ENCODE measurements at regions not wholly inside any gene's neighbourhood (a gene's known extent, or its start where the extent isn't known, plus 50 kb on each side); places are given as distances from the start of the nearest gene placed in this dataset.

DNA sequence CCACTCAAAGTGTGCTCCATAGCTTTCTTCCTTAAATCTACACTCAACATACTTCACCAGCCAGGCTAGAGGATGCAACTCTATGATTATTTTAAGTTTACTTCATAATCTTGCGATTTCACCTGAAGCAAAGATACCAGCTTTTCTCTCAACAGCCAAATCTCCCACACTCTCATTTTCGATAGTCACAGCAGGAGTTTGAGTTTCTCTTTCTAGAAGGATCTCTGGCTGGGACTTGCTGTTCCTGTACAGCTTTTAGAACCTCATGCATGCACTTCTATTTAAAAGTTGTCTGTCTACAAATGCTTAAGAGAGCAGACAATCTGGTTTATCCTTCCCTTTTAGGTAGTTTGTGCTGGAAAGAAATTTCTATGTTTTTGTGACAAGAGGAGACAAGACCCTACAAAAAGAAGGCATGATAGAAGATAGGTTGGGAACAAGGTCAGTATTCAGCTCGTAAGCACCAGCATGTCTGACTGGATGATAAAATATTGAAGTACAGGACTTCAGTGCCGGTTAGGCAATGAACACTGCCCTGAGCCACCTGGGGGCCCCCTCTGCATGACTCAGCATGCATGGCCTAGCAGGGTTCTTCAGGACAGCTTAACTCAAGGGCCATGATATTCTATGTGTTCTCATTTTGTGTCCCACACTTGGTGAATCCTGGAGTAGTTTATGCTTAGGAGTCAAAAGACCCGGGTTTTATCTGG, 65.6 kb downstream of the ATXN3L start:
- Histone ChIP-seq H3K4me1 (ENCODE audit: insufficient read depth, low read length) (no peaks in the 10 kb centered on the region), H3K4me3 (ENCODE audit: low read length) (no peak overlapping the region), H3K9me3 (ENCODE audit: insufficient read depth, low read depth, low read length) (no peaks in the 10 kb centered on the region; the same call in 1 of the 2 replicates), H3K9ac (ENCODE audit: low read depth, low read length) (no peak overlapping the region), H3K36me3 (ENCODE audit: insufficient read depth, low read depth, low read length) (no peaks in the 10 kb centered on the region), H3K27ac (ENCODE audit: low read length) (no peak overlapping the region), H3K27me3 (ENCODE audit: insufficient read depth, low read length) (no peaks in the 10 kb centered on the region)

GRCh38 chrX:13253223-13253622, 66.6 kb downstream of the ATXN3L start:
- H3K36me3 ChIP-seq (ENCODE audit: insufficient read depth, low read depth, low read length): no peaks in the 10 kb centered on the region
- H3K9me3 ChIP-seq (ENCODE audit: insufficient read depth, low read depth, low read length): no peaks in the 10 kb centered on the region; the same call in 1 of the 2 replicates
- no peak overlapping the region for H3K4me3 ChIP-seq (ENCODE audit: low read length)
- no peak overlapping the region for H3K27ac ChIP-seq (ENCODE audit: low read length)
- no peaks in the 10 kb centered on the region for H3K27me3 ChIP-seq (ENCODE audit: insufficient read depth, low read length)
- no peak overlapping the region for H3K9ac ChIP-seq (ENCODE audit: low read depth, low read length)
- no peaks in the 10 kb centered on the region for H3K4me1 ChIP-seq (ENCODE audit: insufficient read depth, low read length)

DNA sequence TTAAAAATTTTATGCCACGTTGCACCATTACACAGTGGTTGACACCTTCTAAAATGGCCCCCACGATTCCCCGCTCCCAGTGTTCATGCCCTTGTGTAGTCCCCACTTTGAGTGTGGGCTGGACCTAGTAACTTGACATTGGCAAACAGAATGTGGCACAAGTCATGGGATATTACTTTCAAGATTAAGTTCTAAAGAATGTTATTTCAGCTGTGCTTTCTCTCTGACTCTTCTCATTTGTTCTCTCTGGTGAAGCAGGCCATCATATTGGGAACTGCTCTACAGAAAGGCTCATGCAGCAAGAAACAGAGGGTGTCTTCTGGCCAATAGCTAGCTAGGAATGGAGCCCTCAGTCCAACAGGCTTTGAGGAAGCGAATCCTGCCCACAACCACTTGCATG, 67.1 kb downstream of the ATXN3L start:
- Histone ChIP-seq H3K27me3 (ENCODE audit: insufficient read depth, low read length) (no peaks in the 10 kb centered on the region), H3K4me1 (ENCODE audit: insufficient read depth, low read length) (no peaks in the 10 kb centered on the region), H3K9me3 (ENCODE audit: insufficient read depth, low read depth, low read length) (no peaks in the 10 kb centered on the region; the same call in 1 of the 2 replicates), H3K27ac (ENCODE audit: low read length) (no peak overlapping the region), H3K9ac (ENCODE audit: low read depth, low read length) (no peak overlapping the region), H3K4me3 (ENCODE audit: low read length) (no peak overlapping the region), H3K36me3 (ENCODE audit: insufficient read depth, low read depth, low read length) (no peaks in the 10 kb centered on the region)

- H3K9me3 ChIP-seq (ENCODE audit: insufficient read depth, low read depth, low read length): no peaks in the 10 kb centered on the region; the same call in 1 of the 2 replicates
- H3K27ac ChIP-seq (ENCODE audit: low read length): no peak overlapping the region
- no peak overlapping the region for H3K9ac ChIP-seq (ENCODE audit: low read depth, low read length)
- no peaks in the 10 kb centered on the region for H3K27me3 ChIP-seq (ENCODE audit: insufficient read depth, low read length)
- no peak overlapping the region for H3K4me3 ChIP-seq (ENCODE audit: low read length)
- no peaks in the 10 kb centered on the region for H3K36me3 ChIP-seq (ENCODE audit: insufficient read depth, low read depth, low read length)
- no peaks in the 10 kb centered on the region for H3K4me1 ChIP-seq (ENCODE audit: insufficient read depth, low read length)
Measured at GRCh38 chrX:13250826-13251580, 68.8 kb downstream of the ATXN3L start.

GRCh38 chrX:13248867-13249486, 70.9 kb downstream of the ATXN3L start:
- H3K9ac ChIP-seq (ENCODE audit: low read depth, low read length): no peak overlapping the region
- H3K27ac ChIP-seq (ENCODE audit: low read length): no peak overlapping the region
- no peaks in the 10 kb centered on the region for H3K27me3 ChIP-seq (ENCODE audit: insufficient read depth, low read length)
- H3K4me3 ChIP-seq (ENCODE audit: low read length): no peak overlapping the region
- H3K9me3 ChIP-seq (ENCODE audit: insufficient read depth, low read depth, low read length): no peaks in the 10 kb centered on the region; the same call in 1 of the 2 replicates
- H3K36me3 ChIP-seq (ENCODE audit: insufficient read depth, low read depth, low read length): no peaks in the 10 kb centered on the region
- no peaks in the 10 kb centered on the region for H3K4me1 ChIP-seq (ENCODE audit: insufficient read depth, low read length)

GRCh38 chrX:13239272-13239671, 80.6 kb downstream of the ATXN3L start:
- no peak overlapping the region for H3K27ac ChIP-seq (ENCODE audit: low read length)
- H3K27me3 ChIP-seq (ENCODE audit: insufficient read depth, low read length): no peaks in the 10 kb centered on the region

DNA sequence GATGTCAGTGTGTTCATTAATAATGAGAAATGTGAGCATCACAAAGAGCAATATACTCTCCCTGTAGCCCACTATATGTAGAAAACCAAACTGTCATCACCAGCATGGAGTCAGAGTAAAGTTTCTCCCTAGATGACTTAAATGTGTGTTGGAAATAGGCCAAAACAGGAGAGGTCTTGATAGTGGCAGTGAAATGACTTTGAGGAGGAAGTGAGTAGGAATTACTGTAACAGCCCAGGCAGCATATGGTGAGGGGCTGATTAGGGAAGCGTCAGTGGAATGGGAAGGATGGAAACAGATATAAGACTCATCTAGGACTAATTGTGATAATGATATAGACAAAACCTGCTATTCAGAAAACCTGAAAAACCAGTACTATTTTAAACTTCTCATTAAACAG, 83.9 kb downstream of the ATXN3L start:
- Histone ChIP-seq H3K9ac (ENCODE audit: low read depth, low read length) (no peak overlapping the region), H3K9me3 (ENCODE audit: insufficient read depth, low read depth, low read length) (no peaks in the 10 kb centered on the region)

More at GRCh38 chrX:13239272-13239671, 80.6 kb downstream of the ATXN3L start:
- H3K9ac ChIP-seq (ENCODE audit: low read depth, low read length): no peak overlapping the region
- H3K36me3 ChIP-seq (ENCODE audit: insufficient read depth, low read depth, low read length): no peaks in the 10 kb centered on the region
- no peaks in the 10 kb centered on the region for H3K4me1 ChIP-seq (ENCODE audit: insufficient read depth, low read length)
- no peak overlapping the region for H3K4me3 ChIP-seq (ENCODE audit: low read length)
- H3K9me3 ChIP-seq (ENCODE audit: insufficient read depth, low read depth, low read length): no peaks in the 10 kb centered on the region

GRCh38 chrX:13232484-13232883, 87.4 kb downstream of the ATXN3L start:
- Histone ChIP-seq H3K9me3 (ENCODE audit: insufficient read depth, low read depth, low read length) (no peaks in the 10 kb centered on the region), H3K9ac (ENCODE audit: low read depth, low read length) (no peak overlapping the region), H3K4me3 (ENCODE audit: low read length) (no peak overlapping the region), H3K27ac (ENCODE audit: low read length) (no peak overlapping the region), H3K4me1 (ENCODE audit: insufficient read depth, low read length) (no peaks in the 10 kb centered on the region), H3K27me3 (ENCODE audit: insufficient read depth, low read length) (no peaks in the 10 kb centered on the region), H3K36me3 (ENCODE audit: insufficient read depth, low read depth, low read length) (no peaks in the 10 kb centered on the region)

More for the DNA sequence above, 83.9 kb downstream of the ATXN3L start:
- Histone ChIP-seq H3K27ac (ENCODE audit: low read length) (no peak overlapping the region), H3K4me1 (ENCODE audit: insufficient read depth, low read length) (no peaks in the 10 kb centered on the region), H3K36me3 (ENCODE audit: insufficient read depth, low read depth, low read length) (no peaks in the 10 kb centered on the region), H3K27me3 (ENCODE audit: insufficient read depth, low read length) (no peaks in the 10 kb centered on the region), H3K4me3 (ENCODE audit: low read length) (no peak overlapping the region)

DNA sequence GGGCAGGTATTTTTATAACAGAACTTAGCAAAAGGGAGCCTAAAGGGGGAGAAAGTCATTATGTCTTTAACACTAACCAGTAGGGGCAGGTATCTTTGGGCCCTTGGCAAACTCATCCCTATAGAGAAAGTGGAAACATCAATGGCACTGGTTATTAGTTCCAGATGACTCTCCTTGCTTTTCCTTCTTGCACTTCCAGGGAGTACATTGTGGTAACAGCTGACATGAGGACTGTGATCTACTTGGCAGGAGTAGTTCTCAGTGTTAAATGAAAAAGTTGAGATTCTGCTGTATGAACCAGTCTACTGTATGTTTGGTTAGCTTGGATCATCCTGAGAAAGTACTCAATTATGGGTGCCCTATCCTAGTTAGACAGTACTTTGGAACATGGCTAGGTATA, 93.6 kb downstream of the ATXN3L start:
- no peaks in the 10 kb centered on the region for H3K27me3 ChIP-seq (ENCODE audit: insufficient read depth, low read length)

DNA sequence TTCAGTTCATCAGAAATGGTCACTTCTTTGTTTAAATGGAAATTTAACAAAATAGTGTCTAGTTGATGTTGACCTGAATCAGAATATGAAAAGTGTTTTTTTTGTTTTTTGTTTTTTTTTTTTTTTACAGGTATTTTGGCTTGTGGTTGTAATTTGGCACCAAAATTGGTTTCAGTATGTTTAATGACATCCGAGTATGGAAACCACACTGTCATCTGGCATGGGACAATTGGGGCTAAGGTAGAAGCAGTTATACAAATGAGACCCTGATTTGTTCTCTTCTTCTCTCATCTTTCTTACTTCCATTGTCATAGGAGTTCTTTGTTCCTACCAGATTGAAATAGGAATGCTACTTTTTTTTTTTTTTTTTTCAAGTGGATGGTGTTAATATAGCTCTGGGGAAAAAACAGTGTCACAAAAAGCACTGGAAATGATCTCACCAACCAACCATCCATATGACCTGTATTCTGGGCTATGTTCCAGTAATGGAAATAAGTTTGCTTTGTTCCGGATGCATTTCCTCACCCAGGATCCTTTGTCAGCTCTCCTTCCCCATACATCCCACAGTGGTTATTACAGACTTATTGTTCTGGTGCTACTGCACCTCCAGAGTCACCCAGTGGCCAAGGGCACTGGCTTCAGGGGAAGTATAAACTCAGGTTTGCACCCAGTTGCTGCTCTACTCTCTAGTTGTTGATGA, 95.8 kb downstream of the ATXN3L start:
- peaks cover 8% of the 10 kb centered on the region; the same call in 1 of the 2 replicates for H3K4me1 ChIP-seq (ENCODE audit: insufficient read depth, low read length)
- no peaks in the 10 kb centered on the region for H3K27me3 ChIP-seq (ENCODE audit: insufficient read depth, low read length)
- no peaks in the 10 kb centered on the region for H3K9me3 ChIP-seq (ENCODE audit: insufficient read depth, low read depth, low read length)
- no peak overlapping the region for H3K9ac ChIP-seq (ENCODE audit: low read depth, low read length)
- H3K36me3 ChIP-seq (ENCODE audit: insufficient read depth, low read depth, low read length): no peaks in the 10 kb centered on the region
- no peak overlapping the region for H3K4me3 ChIP-seq (ENCODE audit: low read length)
- no peak overlapping the region for H3K27ac ChIP-seq (ENCODE audit: low read length)

More for the DNA sequence above, 93.6 kb downstream of the ATXN3L start:
- no peak overlapping the region for H3K9ac ChIP-seq (ENCODE audit: low read depth, low read length)
- no peak overlapping the region for H3K4me3 ChIP-seq (ENCODE audit: low read length)
- no peak overlapping the region for H3K27ac ChIP-seq (ENCODE audit: low read length)
- no peaks in the 10 kb centered on the region for H3K9me3 ChIP-seq (ENCODE audit: insufficient read depth, low read depth, low read length)
- no peaks in the 10 kb centered on the region for H3K36me3 ChIP-seq (ENCODE audit: insufficient read depth, low read depth, low read length)
- no peaks in the 10 kb centered on the region; the same call in 1 of the 2 replicates for H3K4me1 ChIP-seq (ENCODE audit: insufficient read depth, low read length)

DNA sequence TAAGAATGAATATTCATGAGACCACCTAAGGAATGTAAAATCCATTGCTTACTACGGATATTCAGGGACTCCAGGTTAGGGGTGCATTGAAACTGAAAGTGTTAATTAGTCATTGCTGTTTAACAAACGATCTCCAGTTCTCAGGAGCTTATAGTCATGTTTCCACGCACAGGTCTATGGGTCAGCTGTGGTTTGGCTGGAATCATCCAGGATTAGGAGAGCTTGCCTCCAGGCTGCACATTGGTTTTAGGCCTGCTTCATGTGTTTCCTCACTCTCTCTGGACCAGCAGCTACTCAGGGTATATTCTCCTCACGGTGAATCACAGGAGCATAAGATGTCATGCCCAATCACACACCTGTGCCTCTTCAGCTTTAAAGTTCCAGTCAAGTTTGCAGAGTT, 98.9 kb downstream of the ATXN3L start:
- peaks cover 8% of the 10 kb centered on the region; the same call in 1 of the 2 replicates for H3K4me1 ChIP-seq (ENCODE audit: insufficient read depth, low read length)
- no peak overlapping the region for H3K4me3 ChIP-seq (ENCODE audit: low read length)
- H3K9ac ChIP-seq (ENCODE audit: low read depth, low read length): no peak overlapping the region
- no peak overlapping the region for H3K27ac ChIP-seq (ENCODE audit: low read length)
- no peaks in the 10 kb centered on the region for H3K36me3 ChIP-seq (ENCODE audit: insufficient read depth, low read depth, low read length)
- no peaks in the 10 kb centered on the region for H3K9me3 ChIP-seq (ENCODE audit: insufficient read depth, low read depth, low read length)
- no peaks in the 10 kb centered on the region for H3K27me3 ChIP-seq (ENCODE audit: insufficient read depth, low read length)

Measured in iPS-20b (cell line).